GM18858 (cell line): ENCODE measurements at regions not wholly inside any gene's neighbourhood (a gene's known extent, or its start where the extent isn't known, plus 50 kb on each side); places are given as distances from the start of the nearest gene placed in this dataset.
"Not testable (repeated sequence)": the region's sequence is repeated elsewhere in the genome, so short reads cannot be mapped to it uniquely, and the experiment has no call there.

Experiments used
- ATAC-seq: cut with Tn5 transposase; IDR thresholded peaks from one replicate; pipeline ENCODE4 v1.9.1; 2021; ENCODE audit not compliant: unreplicated experiment

DNA sequence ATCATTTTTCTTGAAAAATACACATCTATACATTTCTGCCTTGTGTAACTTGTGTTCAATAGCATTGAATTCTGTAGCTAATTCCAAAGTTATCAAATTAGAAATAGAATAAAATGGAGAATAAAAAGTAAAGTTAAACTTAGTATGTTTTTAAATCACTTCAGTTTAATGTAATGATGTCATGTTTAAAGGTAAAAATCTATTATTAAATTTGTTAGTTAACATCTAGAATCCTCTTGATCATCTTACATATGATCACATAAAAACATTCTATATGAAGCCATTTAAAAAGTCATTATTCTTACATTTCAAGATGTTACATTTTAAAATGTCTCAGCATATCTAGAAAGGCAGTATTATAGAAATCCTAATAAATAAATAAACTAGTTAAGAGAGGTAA lies 1163.2 kb downstream of the PLA2G4A start:
- no peak for ATAC-seq

DNA sequence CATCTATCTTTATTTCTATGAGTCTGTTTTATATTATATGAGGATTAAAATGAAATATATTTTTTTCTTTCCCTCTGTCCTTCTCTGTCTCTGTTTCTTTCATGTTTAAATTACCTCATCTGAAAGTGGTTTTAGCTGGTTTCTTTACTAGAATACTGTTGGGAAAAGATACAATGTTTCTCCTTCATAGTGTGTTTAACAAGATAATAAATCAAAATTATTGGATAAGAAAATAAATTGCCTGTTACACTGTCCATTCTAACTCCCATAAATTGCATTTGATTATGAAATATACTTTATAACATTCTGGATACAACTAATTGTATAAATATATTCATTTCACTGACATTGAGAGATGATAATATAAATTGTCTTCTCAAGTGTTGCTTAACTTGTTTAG lies 1168.0 kb downstream of the PLA2G4A start:
- ATAC-seq, result no peak

DNA sequence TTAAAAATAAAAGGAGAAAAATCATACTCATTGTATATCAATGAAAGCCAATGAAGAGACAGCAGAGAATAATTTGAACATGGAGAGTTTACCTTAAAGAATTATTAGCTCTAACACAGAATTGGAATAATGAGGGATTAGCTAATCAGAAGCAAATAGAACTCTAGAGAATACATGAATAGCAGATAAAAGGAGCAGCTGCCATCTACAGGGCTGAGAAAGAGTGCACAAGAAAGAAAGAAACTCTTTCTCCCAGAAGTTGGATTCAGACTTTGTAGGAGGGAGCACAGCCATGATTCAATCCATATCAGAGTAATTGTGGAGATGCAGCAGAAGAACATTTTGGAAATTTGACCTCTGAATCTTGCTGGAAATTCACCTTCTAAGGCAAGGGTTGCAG lies 1171.2 kb downstream of the PLA2G4A start:
- no peak for ATAC-seq

DNA sequence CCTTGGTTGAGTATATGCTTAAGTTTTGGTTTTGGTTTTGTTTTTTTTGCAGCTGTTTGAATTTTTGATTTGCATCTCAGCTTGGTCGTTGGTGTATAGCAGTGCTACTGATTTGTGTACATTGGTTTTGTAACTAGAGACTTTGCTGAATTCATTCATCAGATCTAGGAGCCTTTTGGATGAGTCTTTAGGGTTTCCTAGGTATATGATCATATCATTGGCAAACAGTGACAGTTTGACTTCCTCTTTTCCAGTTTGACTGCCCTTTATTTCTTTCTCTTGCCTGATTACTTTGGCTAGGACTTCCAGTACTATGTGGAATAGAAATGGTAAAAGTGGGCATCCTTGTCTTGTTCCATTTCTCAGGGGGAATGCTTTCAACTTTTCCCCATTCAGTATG lies 1174.9 kb downstream of the PLA2G4A start:
- not testable (repeated sequence) for ATAC-seq

DNA sequence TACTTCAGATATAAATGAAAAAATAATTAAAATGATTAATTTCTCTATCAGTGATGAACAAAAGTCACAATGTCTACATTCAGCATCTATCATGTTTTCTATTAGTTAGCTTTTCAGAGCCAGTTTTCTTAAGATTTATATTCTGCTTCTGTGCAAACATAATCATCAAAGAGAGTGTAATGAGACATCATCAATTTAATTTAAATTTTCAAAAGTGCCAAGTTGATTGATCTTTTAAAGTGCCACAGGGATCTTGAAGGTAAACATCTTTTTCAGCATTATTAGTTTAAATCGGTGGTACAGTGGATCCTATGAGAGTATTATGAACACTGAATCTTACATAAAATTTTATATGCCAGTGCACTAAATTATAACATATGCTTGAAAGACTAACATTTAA lies 1176.1 kb downstream of the PLA2G4A start:
- no peak for ATAC-seq

DNA sequence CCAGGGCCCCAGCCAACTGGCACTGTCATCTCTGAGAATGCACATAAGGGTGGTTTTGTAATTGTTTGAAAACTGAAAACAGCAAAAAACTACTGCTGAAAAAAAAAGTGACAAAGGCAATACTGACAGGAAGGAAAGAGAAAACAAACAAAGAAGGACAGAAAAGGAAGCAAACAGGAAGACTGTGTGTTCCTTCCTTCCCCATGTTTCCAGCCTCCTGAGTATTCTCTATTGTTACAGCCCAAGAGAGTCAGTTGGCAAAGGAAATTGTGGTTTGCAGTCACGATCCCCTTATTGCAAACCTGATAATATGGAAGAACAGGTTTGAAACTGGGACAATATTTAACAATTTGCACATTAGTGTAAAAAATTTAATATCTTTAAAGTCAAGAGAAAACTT lies 1177.6 kb downstream of the PLA2G4A start:
- ATAC-seq, result no peak

DNA sequence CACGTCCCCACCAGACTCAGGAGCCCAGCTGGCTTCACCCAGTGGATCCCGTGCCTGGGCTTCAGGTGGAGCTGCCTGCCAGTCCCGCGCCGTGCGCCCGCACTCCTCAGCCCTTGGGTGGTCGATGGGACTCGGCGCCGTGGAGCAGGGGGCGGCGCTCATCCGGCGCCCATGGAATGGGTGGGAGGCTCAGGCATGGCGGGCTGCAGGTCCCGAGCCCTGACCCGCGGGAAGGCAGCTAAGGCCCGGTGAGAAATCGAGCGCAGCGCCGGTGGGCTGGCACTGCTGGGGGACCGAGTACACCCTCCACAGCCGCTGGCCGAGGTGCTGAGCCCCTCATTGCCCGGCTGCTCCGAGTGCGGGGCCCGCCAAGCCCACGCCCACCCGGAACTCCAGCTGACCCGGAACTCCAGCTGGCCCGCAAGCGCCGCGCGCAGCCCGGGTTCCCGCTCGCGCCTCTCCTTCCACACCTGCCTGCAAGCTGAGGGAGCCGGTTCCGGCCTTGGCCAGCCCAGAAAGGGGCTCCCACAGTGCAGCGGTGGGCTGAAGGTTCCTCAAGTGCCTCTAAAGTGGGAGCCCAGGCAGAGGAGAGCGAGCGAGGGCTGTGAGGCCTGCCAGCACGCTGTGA lies 1184.6 kb downstream of the PLA2G4A start:
- not testable (repeated sequence) for ATAC-seq

DNA sequence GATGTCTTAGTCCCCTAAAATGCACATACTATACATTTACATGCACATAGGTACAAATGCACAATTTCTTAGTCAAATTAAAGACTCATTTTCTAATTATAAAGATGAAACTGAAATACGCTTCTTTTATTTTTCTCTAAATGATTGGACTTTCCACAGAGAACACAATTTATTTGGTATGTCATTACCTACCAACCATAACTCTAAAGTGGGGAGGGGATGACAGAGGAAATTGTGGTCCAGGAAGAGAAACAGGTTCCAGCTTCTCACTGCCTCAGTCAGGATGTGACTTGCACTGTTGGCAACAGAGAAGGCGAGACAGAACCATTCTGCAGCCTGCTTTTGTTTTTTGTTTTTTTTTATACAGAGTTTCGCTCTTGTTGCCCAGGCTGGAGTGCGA lies 1189.2 kb downstream of the PLA2G4A start:
- ATAC-seq, result peak; percentile 43

DNA sequence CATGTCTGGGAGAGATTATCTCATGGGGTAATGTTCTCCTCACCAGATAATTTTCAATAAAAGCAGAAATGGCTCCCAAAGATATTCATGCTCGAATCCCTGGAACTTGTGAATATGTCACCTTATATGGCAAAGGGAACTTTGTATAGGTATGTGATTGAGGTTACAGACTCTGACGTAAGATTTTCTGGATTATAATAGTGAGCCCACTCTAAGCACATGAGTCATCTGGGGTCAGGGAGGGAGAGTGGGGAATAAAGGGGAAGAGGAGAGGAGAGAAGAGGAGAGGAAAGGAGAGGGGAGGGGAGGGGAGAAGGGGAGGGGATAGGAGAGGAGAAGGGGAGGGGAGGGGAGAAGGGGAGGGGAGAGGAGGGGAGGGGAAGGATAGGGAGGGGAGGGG lies 1193.9 kb downstream of the PLA2G4A start:
- ATAC-seq, result no peak

DNA sequence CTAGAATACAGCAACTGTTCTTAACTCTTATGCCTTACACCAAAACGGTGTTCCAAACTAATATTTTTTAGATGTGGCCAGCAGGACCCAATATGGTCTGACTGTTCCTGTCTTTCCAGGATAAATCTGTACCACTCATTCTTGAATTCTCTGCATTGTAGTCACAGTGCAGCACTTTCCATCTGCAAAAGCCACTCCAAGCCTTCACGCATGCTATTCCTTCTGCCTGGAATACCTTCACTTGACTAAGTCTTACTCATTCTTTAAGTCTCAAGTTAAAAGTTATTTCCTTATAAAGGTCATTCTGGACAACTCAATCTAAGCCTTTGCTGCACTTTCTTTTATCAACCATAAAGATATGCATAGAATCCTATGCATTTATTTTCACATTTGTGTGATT lies 1194.5 kb downstream of the PLA2G4A start:
- ATAC-seq, result no peak

DNA sequence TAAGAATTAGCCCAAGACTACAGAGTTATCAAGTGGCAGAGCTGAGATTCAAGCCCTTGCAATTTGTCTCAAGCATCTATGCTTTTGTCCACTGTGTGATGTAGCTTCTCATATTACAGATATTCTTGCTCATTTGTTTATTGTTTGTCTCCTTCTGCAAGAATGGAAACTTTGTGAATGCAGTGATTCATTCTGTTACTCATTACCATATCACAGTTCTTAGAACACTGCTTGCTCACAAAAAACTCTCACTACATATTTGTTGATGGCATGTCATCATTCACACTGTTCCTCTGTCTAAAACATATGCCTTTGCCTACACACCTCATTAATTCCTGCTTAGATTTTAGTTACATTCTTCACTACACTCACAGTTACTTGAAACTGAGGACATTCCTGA lies 1198.9 kb downstream of the PLA2G4A start:
- ATAC-seq, result peak; percentile 97

DNA sequence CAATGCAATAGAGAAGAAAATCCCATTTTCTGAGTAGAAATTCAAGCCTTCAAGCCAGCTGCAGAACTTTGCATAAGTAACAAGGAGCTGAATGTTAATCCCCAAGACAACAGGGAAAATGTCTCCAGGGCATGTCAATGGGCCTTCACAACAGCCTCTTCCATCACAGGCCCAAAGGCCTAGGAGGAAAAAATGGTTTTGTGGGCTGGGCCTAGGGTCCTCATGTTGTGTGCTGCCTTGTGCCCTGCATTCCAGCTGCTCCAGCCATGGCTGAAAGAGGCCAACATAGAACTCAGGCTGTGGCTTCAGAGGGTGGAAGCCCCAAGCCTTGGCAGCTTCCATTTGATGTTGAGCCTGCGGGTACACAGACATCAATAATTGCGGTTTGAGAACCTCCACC lies 1208.8 kb downstream of the PLA2G4A start:
- not testable (repeated sequence) for ATAC-seq

DNA sequence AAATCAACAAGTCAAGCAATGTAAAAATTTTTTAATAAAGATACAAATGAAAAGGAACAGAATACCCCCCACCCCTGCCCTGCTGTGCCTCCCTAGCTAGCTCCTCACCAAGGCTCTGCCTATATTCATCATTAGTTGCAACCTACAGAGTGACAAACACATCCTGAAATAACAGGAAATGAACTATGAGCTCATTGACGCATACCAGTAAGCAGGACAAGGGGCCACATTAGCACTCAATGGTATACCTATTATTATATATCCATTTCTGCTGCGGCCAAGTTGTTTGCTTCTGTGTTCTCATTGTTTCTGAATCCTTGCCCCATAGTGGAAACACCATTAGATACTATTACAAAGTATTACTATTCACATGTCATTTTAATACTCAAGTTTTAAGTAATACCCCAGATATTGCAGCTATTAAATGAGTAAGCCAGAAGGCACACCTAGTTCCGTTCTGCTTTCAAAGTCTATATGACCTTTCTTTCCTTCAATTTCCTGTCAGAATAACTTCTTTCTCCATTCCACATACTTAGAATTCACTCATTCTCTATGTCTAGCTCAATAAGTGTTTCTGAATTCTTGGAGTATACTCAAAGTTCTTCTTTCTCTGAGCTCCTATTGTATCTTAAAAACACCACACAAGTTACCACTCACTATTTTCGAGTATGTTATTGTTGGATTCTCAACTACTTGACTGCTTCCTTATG lies 1214.9 kb downstream of the PLA2G4A start:
- no peak for ATAC-seq

DNA sequence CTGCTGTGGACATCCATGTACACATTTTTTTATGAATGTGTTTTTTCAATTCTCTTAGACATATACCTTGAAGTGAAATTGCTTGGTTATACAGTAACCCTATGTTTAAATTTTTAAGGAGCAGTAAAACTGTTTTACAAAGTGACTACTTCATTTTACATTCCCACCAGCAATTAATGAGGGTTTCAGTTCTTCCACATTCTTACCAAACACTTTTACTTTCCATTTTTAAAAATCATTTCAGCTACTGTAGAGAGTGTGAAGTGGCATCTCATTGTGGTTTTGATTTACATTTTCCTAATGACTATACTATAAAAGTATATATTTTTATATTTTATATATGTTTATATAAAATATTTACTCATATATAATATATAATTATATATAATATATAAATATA lies 1221.5 kb downstream of the PLA2G4A start:
- no peak for ATAC-seq

DNA sequence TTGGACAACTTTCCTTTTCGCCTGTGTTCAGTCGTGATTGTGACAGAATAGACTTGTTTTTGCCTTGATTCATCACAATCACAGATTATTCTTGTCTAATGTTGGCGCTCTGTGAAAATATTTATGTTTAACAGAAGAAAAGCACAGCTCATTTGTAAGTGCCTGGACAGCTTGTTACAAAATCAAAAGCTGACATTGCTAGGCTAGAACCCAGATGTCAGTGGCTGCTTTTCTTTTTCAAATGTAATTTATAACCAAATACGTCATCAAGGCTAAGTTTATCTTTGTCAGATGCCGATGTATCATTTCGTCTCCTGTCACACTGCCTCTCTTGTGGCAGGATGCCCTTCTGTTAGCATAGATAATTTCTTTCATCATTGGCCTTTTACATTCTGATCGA lies 1227.3 kb downstream of the PLA2G4A start:
- ATAC-seq, result no peak

DNA sequence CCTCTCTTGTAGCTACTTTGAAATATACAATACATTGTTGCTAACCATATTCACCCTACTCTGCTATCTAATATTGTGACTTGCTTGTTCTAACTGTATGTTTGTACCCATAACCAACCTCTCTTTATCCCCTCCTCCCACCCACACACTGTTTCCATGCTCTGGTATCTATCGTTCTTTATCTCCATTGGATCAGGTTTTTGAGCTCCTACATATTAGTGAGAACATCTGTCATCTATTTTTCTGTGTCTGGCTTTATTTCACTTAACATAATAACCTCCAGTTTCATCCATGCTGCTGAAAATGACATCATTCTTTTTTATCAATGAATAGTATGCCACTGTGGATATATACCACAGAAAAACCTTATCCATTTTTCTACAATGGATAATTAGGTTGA lies 1230.1 kb downstream of the PLA2G4A start:
- no peak for ATAC-seq

DNA sequence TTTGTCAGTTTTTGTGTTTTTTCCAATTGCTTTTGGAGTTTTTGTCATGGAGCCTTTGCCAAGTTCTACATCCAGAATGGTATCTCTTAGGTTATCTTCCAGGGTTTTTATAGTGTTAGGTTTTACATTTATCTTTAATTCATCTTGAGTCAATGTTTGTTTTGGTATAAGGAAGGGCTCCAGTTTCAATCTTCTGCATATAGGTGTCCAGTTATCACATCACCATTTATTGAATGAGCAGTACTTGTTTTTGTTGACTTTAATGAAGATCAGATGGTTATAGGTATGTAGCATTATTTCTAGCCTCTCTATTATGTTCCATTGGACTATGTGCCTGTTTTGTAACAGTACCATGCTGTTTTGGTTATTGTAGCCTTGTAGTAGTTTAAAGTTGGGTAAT lies 1233.1 kb downstream of the PLA2G4A start:
- ATAC-seq, result no peak

DNA sequence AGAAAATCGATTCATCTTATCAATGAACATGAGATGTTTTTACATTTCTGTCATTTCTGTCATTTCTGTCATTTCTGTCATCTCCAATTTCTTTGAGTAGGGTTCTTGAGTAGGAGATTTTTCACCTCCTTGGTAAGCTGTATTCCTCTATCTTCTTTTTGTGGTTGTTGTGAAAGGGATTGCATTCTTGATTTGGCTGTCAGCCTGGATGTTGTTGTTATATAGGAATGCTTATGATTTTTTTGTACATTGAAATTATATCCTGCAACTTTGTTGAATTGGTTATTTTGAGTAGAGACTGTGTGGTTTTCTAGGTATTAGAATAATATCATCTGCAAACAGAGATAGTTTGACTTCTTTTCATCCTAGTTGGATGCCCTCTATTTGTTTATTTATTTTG lies 1233.7 kb downstream of the PLA2G4A start:
- no peak for ATAC-seq

DNA sequence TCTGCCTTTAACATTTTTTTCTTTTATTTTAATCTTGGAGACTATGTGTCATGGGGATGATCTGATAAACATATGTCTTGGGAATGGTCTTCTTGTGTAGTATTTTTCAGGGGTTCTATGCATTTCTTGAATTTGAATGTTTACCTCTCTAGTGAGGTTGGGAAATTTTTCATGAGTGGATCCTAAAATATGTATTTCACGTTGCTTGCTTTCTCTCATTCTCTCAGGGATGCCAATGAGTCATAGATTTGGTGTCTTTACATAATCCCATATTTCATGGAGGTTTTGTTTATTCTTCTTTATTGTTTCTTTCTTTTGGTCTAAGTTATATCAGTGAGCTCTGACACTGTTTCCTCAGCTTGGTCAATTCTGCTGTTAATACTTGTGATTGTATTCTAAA lies 1237.2 kb downstream of the PLA2G4A start:
- ATAC-seq, result no peak

DNA sequence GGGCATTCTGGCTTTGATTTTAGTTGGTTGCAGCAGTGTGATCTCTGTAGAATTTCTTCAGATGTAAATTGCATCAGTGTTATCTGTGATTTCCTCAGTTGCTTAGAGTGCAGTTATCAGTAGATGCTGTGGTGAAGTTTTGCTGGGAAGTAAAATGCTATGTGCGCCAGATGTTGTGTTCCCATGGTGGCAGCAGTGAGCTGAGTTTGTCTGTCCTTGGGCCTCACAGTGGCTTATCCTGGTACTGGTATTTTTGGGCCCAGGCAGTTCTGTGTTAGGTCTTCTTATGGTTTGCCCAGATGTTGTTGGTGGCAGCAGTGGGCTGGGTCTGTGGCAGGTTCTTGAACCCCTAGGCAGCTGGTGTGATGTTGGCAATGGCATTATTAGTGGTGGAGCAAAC lies 1242.1 kb downstream of the PLA2G4A start:
- no peak for ATAC-seq

DNA sequence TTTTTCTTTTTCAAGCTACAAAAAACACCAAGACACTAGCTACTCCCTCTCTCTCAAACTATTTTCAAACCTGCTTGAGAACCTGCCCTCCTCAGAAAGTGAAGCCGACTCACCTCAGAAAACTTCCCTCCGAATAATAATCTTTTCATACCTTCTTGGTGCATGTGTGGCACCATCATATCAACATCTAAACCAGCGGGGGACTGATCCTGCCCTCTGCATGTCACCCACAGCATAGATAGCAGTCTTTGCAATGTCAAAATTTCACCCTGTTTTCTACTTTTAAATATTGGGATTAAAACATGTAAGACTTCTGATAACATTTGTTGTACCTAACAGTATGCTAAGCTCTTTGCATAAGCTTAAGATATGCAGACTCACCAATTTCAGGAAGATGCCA lies 1260.3 kb downstream of the PLA2G4A start:
- ATAC-seq, result no peak

DNA sequence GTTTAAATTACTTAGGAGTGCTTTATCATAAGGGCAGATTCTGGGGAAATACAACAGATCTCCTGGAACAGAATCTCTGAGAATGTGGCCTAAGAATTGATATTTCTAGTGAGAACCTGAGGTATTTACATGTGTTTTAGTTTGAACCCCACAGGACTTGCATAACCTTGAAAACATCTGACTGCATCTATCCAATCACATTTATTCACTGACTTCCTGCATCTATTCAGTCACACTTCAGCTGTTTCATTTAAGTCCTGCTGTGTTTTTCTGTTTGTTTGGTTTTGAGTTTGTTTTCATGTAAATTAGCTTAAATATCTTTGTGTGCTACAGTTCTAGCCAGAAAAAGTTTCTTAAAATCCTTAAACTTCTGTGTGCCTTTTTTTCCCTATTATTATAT lies 1260.7 kb downstream of the PLA2G4A start:
- no peak for ATAC-seq

DNA sequence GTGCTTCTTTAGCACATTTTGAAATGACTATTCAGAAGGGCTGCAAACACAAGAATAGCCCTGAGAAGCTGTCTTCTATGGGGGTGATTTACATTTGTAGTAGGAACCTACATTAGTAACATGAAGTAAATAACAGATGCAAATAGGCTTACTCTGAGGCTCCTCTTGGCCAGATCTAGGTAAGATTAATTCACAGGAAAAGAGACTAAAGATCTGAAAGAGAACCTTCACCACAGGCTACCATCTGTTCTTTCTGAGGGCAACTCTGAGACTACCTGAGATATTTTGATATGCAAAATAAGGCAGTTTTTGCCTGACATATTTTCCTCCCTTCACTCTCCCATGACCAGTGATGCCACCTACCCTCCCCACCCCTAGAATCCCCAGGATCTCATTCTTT lies 1267.8 kb downstream of the PLA2G4A start:
- no peak for ATAC-seq
